B cell (primary cell): ENCODE measurements at regions not wholly inside any gene's neighbourhood (a gene's known extent, or its start where the extent isn't known, plus 50 kb on each side); places are given as distances from the start of the nearest gene placed in this dataset.
"Not testable (repeated sequence)": the region's sequence is repeated elsewhere in the genome, so short reads cannot be mapped to it uniquely, and the experiment has no call there.

Experiments
- ATAC-seq: fragments of 200-7000 bp; cut with Tn5 transposase; one replicate; pipeline ENCODE4 v1.10.0; 2021; ENCODE audit warnings: low read depth, mild to moderate bottlenecking, moderate number of reproducible peaks, moderate library complexity
- CTCF ChIA-PET: fragments of 350-600 bp; sonication (Branson Sonifier 250); formaldehyde crosslinking; loops from one replicate; lab custom pipeline; 2021; ENCODE audit warnings: antibody characterized with exemption, inconsistent platforms; lab: Charles Lee
- POLR2A ChIA-PET: fragments of 350-600 bp; sonication (Branson Sonifier 250); formaldehyde crosslinking; loops from one replicate; lab custom pipeline; 2021; ENCODE audit warnings: antibody characterized with exemption; lab: Charles Lee
- DNase-seq: peaks from one replicate; pipeline ENCODE4 v3.0.0; 2013
- H2AFZ ChIP-seq: 2 replicates; pipeline ENCODE4 v1.6.1; 2012; ENCODE audit warnings: mild to moderate bottlenecking, low read depth, low read length; ENCODE audit not compliant: insufficient read depth, poor library complexity, severe bottlenecking
- H3K27ac ChIP-seq, 2 donors: 1 replicate in 1 of 2; 2 replicates in 1 of 2; pipeline ENCODE4 v1.5.1; 2012 to 2013; ENCODE audit warnings: low read length in 2 of 2, mild to moderate bottlenecking in 2 of 2, moderate library complexity in 1 of 2
- H3K27me3 ChIP-seq, 4 experiments: fragments of 200-600 bp in 1 of 4; sonication (generic) in 1 of 4; replicated peaks in 1 of 4; 1 replicate in 2 of 4; 2 replicates in 2 of 4; pipeline versions ENCODE4 v1.6.1 to v1.7.0; 2013 to 2016; ENCODE audit warnings: low read length in 3 of 4, mild to moderate bottlenecking in 2 of 4, mixed read lengths in 1 of 4, moderate library complexity in 1 of 4; ENCODE audit not compliant: insufficient read depth in 4 of 4, control insufficient read depth in 3 of 4; ENCODE audit errors: control extremely low read depth in 1 of 4
- H3K36me3 ChIP-seq, 2 experiments: replicated peaks in 1 of 2; 1 replicate in 1 of 2; 2 replicates in 1 of 2; pipeline versions ENCODE4 v1.6.1 to v1.7.1; 2013; ENCODE audit warnings: low read length in 1 of 2; ENCODE audit not compliant: insufficient read depth in 2 of 2, control insufficient read depth in 1 of 2; ENCODE audit errors: control extremely low read depth in 1 of 2, extremely low read depth in 1 of 2
- H3K4me1 ChIP-seq, 2 donors: fragments of 200-600 bp in 1 of 2; sonication (generic) in 1 of 2; 1 replicate in 1 of 2; 2 replicates in 1 of 2; pipeline versions ENCODE4 v1.5.1 to v1.6.1; 2013 to 2017; ENCODE audit warnings: low read length in 2 of 2; ENCODE audit not compliant: control insufficient read depth in 2 of 2, insufficient read depth in 2 of 2
- H3K4me2 ChIP-seq: replicated peaks from 2 replicates; pipeline ENCODE3; 2012; ENCODE audit warnings: mild to moderate bottlenecking, low read depth, low read length; ENCODE audit not compliant: poor library complexity, severe bottlenecking
- H3K4me3 ChIP-seq, 5 experiments: fragments of 200-600 bp in 1 of 5; sonication (generic) in 1 of 5; 1 replicate in 3 of 5; 2 replicates in 2 of 5; pipeline versions ENCODE4 v1.5.1 to v1.7.0; 2011 to 2016; ENCODE audit warnings: low read length in 4 of 5, mild to moderate bottlenecking in 4 of 5, low read depth in 2 of 5, control low read depth in 1 of 5, moderate library complexity in 1 of 5; ENCODE audit not compliant: insufficient read depth in 1 of 5; ENCODE audit errors: control extremely low read depth in 1 of 5, extremely low read depth in 1 of 5
- H3K79me2 ChIP-seq: fragments of 200-600 bp; sonication (generic); one replicate; pipeline ENCODE4 v1.6.0; 2016; ENCODE audit warnings: low read length; ENCODE audit not compliant: control insufficient read depth, insufficient read depth
- H3K9ac ChIP-seq: fragments of 200-600 bp; sonication (generic); 2 replicates; pipeline ENCODE4 v1.6.1; 2017; ENCODE audit warnings: mild to moderate bottlenecking, low read length, moderate library complexity
- H3K9me3 ChIP-seq, 3 donors: one replicate each; pipeline versions ENCODE4 v1.6.1 to v1.7.1; 2013; ENCODE audit warnings: low read length in 2 of 3; ENCODE audit not compliant: control insufficient read depth in 2 of 3, insufficient read depth in 1 of 3; ENCODE audit errors: control extremely low read depth in 1 of 3
- H4K20me1 ChIP-seq: 2 replicates; pipeline ENCODE4 v1.6.0; 2012; ENCODE audit warnings: mild to moderate bottlenecking, low read length; ENCODE audit not compliant: insufficient read depth, control insufficient read depth, poor library complexity, severe bottlenecking
- H3K27ac Mint-ChIP-seq: one replicate; pipeline ENCODE4 v1.8.0; 2021; ENCODE audit warnings: mixed read lengths
- H3K27me3 Mint-ChIP-seq: one replicate; pipeline ENCODE4 v1.8.0; 2021; ENCODE audit warnings: mixed read lengths
- H3K4me1 Mint-ChIP-seq: one replicate; pipeline ENCODE4 v1.8.0; 2021; ENCODE audit warnings: mixed read lengths
- H3K4me3 Mint-ChIP-seq: one replicate; pipeline ENCODE4 v1.8.0; 2021; ENCODE audit warnings: mixed read lengths
- H3K9me3 Mint-ChIP-seq: one replicate; pipeline ENCODE4 v1.8.0; 2022; ENCODE audit warnings: mixed read lengths; ENCODE audit not compliant: insufficient read depth
- CTCF ChIP-seq: fragments of 200-600 bp; IDR thresholded peaks from one replicate; pipeline ENCODE4 v1.8.0; 2022; ENCODE audit warnings: antibody characterized with exemption, mild to moderate bottlenecking
- EZH2 ChIP-seq: IDR thresholded peaks from 2 replicates; pipeline ENCODE4 v1.6.1; 2012; ENCODE audit warnings: borderline replicate concordance, low read depth, mild to moderate bottlenecking, moderate library complexity, low read length; ENCODE audit not compliant: insufficient read depth, poor library complexity, severe bottlenecking
- WGBS: methylation state at CpG from one replicate; pipeline ENCODE4 v1.1.5; 2013; ENCODE audit warnings: missing lambda C conversion rate; ENCODE audit not compliant: insufficient coverage; 5-methylcytosine and 5-hydroxymethylcytosine counted together
- intact Hi-C: fragments of 100-400 bp; cut with micrococcal nuclease; formaldehyde crosslinking; loops from one replicate; pipeline ENCODE4 v1.10.0; 2022

- Histone ChIP-seq H3K79me2 (no peaks in the 10 kb centered on the region), H3K4me3 (no peak overlapping the region), H3K9me3 (peaks cover 0 to 3% (median 0%) of the 10 kb centered on the region in 3 donors), H3K4me1 (no peaks in the 10 kb centered on the region), H4K20me1 (no peaks in the 10 kb centered on the region), H3K27me3 (no peaks in the 10 kb centered on the region), H3K27ac (no peak overlapping the region), H3K9ac (no peak overlapping the region), H2AFZ (no peak overlapping the region), H3K4me2 (no peak overlapping the region), H3K36me3 (no peaks in the 10 kb centered on the region)
- ATAC-seq = no peak
- H3K27me3 Mint-ChIP-seq = no peaks in the 10 kb centered on the region
- no peak for DNase-seq
- H3K4me1 Mint-ChIP-seq = no peaks in the 10 kb centered on the region
- CTCF ChIA-PET = no interaction called here
- H3K4me3 Mint-ChIP-seq = no peak overlapping the region
- H3K27ac Mint-ChIP-seq = no peak overlapping the region
- POLR2A ChIA-PET = no interaction called here
- intact Hi-C loops = no loop called here
- WGBS = 54% methylated on average over 3 of the region's 4 CpGs
- TF ChIP-seq CTCF (no peak), EZH2 (no peak)
- no peaks in the 10 kb centered on the region for H3K9me3 Mint-ChIP-seq
Observed at GRCh38 chr6:141829566-141830360, 303.0 kb upstream of the GJE1 start.

GRCh38 chr6:141824350-141824749, 308.4 kb upstream of the GJE1 start:
- H3K27me3 Mint-ChIP-seq = no peaks in the 10 kb centered on the region
- H3K4me3 Mint-ChIP-seq = no peak overlapping the region
- Histone ChIP-seq H3K9ac (no peak overlapping the region), H4K20me1 (no peaks in the 10 kb centered on the region), H3K36me3 (no peaks in the 10 kb centered on the region), H3K27me3 (no peaks in the 10 kb centered on the region), H3K79me2 (no peaks in the 10 kb centered on the region), H3K4me1 (no peaks in the 10 kb centered on the region), H3K4me3 (no peak overlapping the region), H2AFZ (no peak overlapping the region), H3K9me3 (no peaks in the 10 kb centered on the region), H3K27ac (no peak overlapping the region), H3K4me2 (no peak overlapping the region)
- peaks cover 4% of the 10 kb centered on the region for H3K9me3 Mint-ChIP-seq
- ChIA-PET CTCF (no interaction called here), POLR2A (no interaction called here)
- DNase-seq (no peak), ATAC-seq (no peak)
- intact Hi-C loops = no loop called here
- WGBS = no CpG with 5 or more reads among the region's 1 CpG
- no peak overlapping the region for H3K27ac Mint-ChIP-seq
- no peaks in the 10 kb centered on the region for H3K4me1 Mint-ChIP-seq
- TF ChIP-seq EZH2 (no peak), CTCF (no peak)

- POLR2A ChIA-PET, H3K27me3 ChIP-seq, H3K27ac Mint-ChIP-seq, DNase-seq, CTCF ChIA-PET, H3K4me3 ChIP-seq, H3K27ac ChIP-seq, H3K27me3 Mint-ChIP-seq, H3K9me3 Mint-ChIP-seq, ATAC-seq, H3K36me3 ChIP-seq, H3K4me2 ChIP-seq, intact Hi-C loops, H3K9ac ChIP-seq, H3K9me3 ChIP-seq, H3K4me1 ChIP-seq, H3K4me1 Mint-ChIP-seq, H3K79me2 ChIP-seq, H2AFZ ChIP-seq, H4K20me1 ChIP-seq, H3K4me3 Mint-ChIP-seq: not testable (repeated sequence)
- WGBS = 95% methylated on average over 12 of the region's 16 CpGs
Observed at GRCh38 chr6:141815039-141815438, 317.7 kb upstream of the GJE1 start.
